Lower leg skin (tissue), 3 donors: ENCODE measurements at regions not wholly inside any gene's neighbourhood (a gene's known extent, or its start where the extent isn't known, plus 50 kb on each side); places are given as distances from the start of the nearest gene placed in this dataset.

ENCODE experiments used
- CTCF ChIP-seq, 3 donors: fragments of 450-650 bp; IDR thresholded peaks; one replicate each; pipeline ENCODE4 v1.5.1; 2016; ENCODE audit warnings: antibody characterized with exemption in 3 of 3, mild to moderate bottlenecking in 3 of 3, moderate library complexity in 2 of 3
- POLR2A ChIP-seq, 2 donors: fragments of 450-650 bp; IDR thresholded peaks; one replicate each; pipeline ENCODE4 v1.6.1; 2016 to 2017; ENCODE audit warnings: antibody characterized with exemption in 2 of 2, mild to moderate bottlenecking in 1 of 2, moderate library complexity in 1 of 2

- TF ChIP-seq CTCF (IDR thresholded peaks at IDR 0.05) (no peak), POLR2A (IDR thresholded peaks at IDR 0.05) (no peak)
These were observed 231.4 kb downstream of the PTEN start for GRCh38 chr10:88094795-88095194.
